ENCODE measurements at regions not wholly inside any gene's neighbourhood (a gene's known extent, or its start where the extent isn't known, plus 50 kb on each side); places are given as distances from the start of the nearest gene placed in this dataset.
"Not testable (repeated sequence)": the region's sequence is repeated elsewhere in the genome, so short reads cannot be mapped to it uniquely, and the experiment has no call there.

DNA sequence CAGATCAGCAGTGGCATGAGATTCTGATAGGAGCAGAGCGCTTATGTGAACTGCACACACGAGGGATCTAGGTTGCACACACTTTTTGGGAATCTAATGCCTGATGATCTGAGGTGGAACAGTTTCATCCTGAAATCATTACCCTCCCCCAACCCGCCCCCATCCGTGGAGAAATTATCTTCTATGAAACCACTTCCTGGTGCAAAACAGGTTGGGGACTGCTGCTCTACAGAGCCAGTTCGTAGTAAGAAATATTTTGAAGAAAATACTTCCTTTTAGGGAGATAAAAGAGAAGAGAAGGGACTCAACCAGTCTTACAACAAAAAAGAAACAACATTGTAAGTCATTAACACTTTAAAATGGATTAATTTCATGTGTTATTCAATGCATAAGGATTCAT is 1308.2 kb downstream of the GATA3 start:
- no peak for DNase-seq (ENCODE audit: low read depth in 2 of 2)

DNA sequence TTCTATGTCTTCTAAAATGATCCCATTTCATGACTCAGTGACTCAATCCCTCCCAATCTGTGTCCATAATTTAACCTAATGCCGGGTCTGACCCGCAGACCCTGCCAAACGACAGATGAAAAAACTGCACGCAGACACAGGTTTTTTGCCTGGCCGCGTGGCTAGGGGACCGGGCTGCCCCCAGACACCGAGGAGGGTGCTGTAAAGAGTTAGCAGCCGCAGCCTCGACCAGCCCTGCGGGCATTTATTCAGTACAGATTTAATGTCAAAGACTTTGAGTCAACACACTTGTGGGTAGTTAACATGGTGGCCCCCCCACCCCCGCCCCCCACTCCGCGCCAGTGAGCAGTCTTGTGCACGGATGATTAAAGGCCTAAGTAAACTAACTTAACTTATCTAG is 1324.7 kb downstream of the GATA3 start:
- no peak for DNase-seq (ENCODE audit: low read depth in 2 of 2)

DNA sequence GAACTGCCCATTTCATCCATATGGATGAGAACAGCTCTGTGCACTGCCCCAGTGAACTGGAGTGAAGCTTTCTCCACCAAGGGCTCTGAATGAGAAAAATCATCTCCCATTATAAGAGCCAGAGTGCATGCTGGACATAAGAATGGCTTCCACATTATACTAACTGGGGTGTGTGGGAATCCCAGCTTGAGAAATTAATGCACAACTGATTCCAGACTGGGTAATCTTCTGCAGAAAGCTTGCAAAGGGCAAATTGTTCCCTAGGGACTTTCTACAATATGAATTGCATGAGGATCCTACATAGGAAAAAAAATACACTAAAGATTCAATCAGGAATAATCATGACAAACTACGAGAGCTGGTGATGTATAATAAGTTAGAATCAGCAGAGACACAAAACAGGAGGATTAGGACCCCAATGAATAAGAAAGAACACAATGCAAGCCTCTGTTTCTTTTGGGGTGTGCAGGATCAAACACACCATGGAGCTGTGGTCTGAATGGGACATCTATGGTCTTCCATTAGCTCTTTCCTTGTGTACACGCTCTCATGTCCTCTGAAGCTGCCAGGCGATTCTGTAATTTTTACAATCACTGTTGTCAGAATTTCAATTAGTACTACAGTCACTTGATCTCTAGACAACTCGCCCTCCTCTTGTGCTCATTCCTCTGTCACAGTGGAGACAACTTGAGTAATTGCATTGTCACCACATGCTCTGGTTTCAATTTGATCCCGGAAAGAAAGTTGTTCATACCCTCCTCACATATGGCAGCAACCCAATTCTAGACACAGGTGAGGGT is 1327.4 kb downstream of the GATA3 start:
- no peak for DNase-seq (ENCODE audit: low read depth in 2 of 2)

DNA sequence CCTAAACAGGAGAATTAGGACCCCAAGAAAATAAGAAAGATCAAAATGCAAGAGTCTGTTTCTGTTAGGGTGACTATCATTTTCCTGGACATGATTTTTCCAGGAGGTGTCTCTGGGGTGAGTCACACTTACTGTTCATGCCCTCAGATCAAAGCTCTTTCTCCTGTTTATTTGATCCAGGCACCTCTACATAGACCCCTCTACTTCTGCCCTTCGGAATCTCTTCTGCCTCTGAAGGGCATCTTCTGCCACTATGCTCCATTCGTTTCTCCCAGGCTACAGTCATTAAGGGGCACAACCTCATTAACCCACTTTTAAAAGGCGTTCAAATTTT is 1328.0 kb downstream of the GATA3 start:
- DNase-seq (ENCODE audit: low read depth in 2 of 2): no peak

- DNase-seq (ENCODE audit: low read depth in 2 of 2): no peak
Observed at GRCh38 chr10:9390516-9390915, 1336.0 kb downstream of the GATA3 start.

GRCh38 chr10:9399275-9399983 is 1344.9 kb downstream of the GATA3 start:
- DNase-seq (ENCODE audit: low read depth in 2 of 2): no peak

- DNase-seq (ENCODE audit: low read depth in 2 of 2): not testable (repeated sequence)
Observed at GRCh38 chr10:9402067-9402466, 1347.6 kb downstream of the GATA3 start.

DNA sequence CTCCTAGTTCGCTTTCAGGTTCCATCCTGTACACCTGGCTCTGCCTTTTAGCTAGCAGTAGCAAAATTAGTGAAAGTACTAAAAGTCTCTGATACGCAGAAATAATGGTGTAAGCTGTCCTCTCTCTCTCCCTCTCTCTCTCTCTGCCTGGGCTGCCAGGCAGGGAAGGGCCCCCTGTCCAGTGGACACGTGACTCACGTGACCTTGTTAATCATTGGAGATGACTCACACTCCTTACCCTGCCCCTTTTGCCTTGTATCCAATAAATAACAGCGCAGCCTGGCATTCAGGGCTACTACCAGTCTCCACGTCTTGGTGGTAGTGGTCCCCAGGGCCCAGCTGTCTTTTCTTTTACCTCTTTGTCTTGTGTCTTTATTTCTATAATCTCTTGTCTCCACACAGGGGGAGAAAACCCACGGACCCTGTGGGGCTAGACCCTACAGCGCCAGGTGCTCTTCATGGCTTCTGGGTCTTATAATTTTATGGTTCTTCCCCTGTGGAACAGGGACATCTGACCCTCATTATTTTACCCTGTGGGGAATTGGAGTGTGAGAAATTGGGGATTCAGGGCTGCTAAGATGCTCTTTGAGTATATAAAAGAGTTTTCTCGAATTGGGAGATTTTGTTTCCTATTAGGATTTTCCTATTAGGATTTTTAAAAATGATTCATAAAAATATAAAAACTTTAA is 1348.2 kb downstream of the GATA3 start:
- not testable (repeated sequence) for DNase-seq (ENCODE audit: low read depth in 2 of 2)

- not testable (repeated sequence) for DNase-seq (ENCODE audit: low read depth in 2 of 2)
Observed at GRCh38 chr10:9407201-9407600, 1352.7 kb downstream of the GATA3 start.

- DNase-seq (ENCODE audit: low read depth in 2 of 2): no peak
Observed at GRCh38 chr10:9416331-9416730, 1361.8 kb downstream of the GATA3 start.

- DNase-seq (ENCODE audit: low read depth in 2 of 2): no peak
Observed at GRCh38 chr10:9419757-9420156, 1365.3 kb downstream of the GATA3 start.

DNA sequence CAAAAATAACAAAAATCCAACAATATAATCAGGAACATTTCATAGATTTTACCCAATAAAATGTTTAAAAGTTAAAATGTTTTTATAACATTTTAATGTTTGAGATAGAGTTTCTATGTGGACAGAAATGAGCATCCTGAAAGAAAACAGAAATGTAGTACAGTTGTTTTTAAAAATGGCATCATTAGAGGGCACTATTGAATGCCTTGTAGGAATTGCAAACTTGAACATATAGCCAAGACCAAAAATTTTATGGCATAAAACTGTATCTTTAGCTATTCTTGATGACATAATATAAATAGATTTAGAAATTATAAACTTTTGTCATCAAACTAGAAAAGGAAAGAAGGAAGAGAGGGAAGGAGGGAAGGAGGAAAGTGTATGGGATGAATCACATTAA is 1372.7 kb downstream of the GATA3 start:
- DNase-seq (ENCODE audit: low read depth in 2 of 2): no peak

DNA sequence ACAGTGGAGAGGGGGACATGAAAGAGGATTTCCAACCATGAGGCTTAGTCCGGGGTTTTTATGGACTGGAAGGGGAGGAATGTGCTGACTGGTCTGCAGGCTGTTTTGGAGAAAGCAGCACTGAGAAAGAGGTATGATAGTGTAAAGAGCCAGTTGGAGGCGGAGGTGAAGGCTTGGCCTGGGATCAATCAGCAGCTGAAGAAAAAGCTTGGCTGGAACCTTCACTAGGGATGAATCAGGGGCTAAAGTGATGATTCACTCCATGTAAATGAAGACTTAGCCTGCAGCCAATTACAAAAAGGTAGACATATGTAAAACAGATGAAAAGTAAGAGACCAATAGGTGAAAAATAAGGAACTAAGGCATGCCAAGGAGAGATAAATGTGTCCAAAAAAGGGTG is 1382.6 kb downstream of the GATA3 start:
- DNase-seq (ENCODE audit: low read depth in 2 of 2): no peak

DNA sequence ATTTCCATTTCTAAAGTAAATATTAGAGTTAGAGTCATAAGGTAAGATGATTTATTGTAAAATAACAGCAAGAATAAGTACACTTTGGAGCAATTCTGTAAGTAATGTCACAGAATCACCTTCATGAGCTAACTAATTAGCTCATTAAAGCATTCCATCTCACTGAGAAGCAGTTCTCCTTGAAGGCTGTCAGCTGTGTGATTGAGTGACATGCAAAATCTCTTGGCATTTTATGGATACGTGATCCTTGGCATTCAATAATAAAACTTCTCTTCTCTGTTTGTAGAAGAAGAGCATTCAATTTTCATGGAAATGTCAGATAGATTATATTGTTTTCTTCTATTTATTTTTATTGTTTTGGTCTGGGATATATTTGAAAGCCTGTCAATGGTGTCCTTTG is 1389.3 kb downstream of the GATA3 start:
- no peak for DNase-seq (ENCODE audit: low read depth in 2 of 2)

GRCh38 chr10:9449530-9449929 is 1395.0 kb downstream of the GATA3 start:
- DNase-seq (ENCODE audit: low read depth in 2 of 2): no peak

DNA sequence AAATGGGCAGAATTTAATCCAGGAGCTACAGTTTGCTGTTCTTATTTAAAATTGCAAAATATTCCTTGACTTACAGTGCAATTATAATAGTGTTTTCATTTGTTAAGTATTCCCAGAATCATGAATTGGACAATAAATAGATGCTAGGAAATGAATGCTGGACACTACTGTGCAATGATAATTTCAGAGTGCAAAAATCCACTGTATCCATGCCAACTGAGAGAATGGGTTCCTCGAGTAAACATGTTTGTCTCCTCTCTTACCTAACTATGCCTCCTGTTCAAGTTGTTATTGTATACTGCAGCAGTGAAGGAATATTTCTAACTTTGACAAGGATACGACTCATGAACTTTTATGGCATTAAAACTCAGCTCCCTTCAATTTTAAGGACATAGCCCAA is 1396.3 kb downstream of the GATA3 start:
- DNase-seq (ENCODE audit: low read depth in 2 of 2): no peak

- DNase-seq (ENCODE audit: low read depth in 2 of 2): no peak
Observed at GRCh38 chr10:9451211-9451773, 1396.8 kb downstream of the GATA3 start.

GRCh38 chr10:9452056-9452455 is 1397.6 kb downstream of the GATA3 start:
- no peak for DNase-seq (ENCODE audit: low read depth in 2 of 2)

DNA sequence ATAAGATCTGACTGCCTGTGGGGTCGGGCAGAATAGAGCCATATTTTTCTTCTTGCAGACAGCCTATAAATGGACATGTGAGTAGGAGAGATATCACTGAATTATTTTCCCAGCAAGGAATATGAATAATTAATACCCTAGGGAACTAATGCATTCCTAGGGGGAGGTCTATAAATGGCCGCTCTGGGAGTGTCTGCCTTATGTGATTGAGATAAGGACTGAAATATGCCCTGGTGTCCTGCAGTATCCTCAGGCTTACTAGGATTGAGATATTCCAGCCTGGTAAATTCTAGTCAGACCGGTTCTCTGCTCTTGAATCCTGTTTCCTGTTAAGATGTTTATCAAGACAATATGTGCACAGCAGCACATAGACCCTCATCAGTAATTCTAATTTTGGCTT is 1399.4 kb downstream of the GATA3 start:
- not testable (repeated sequence) for DNase-seq (ENCODE audit: low read depth in 2 of 2)

- DNase-seq (ENCODE audit: low read depth in 2 of 2): no peak
Observed at GRCh38 chr10:9469663-9470205, 1415.2 kb downstream of the GATA3 start.

- DNase-seq (ENCODE audit: low read depth in 2 of 2): no peak
Observed at GRCh38 chr10:9470581-9470980, 1416.1 kb downstream of the GATA3 start.

- no peak for DNase-seq (ENCODE audit: low read depth in 2 of 2)
Observed at GRCh38 chr10:9501944-9502343, 1447.5 kb downstream of the GATA3 start.
